WTC11 (cell line): ENCODE measurements at regions not wholly inside any gene's neighbourhood (a gene's known extent, or its start where the extent isn't known, plus 50 kb on each side); places are given as distances from the start of the nearest gene placed in this dataset.

ENCODE experiments used
- CREB1 ChIP-seq: sonication (generic); formaldehyde crosslinking; IDR thresholded peaks from 2 replicates; pipeline ENCODE4 v1.8.0; 2023; ENCODE audit warnings: mild to moderate bottlenecking, missing genetic modification reagents
- CREM ChIP-seq: sonication (generic); formaldehyde crosslinking; IDR thresholded peaks from 2 replicates; pipeline ENCODE4 v1.8.1; 2022; ENCODE audit warnings: mild to moderate bottlenecking, missing genetic modification reagents, moderate library complexity
- IRF2 ChIP-seq: sonication (generic); formaldehyde crosslinking; IDR thresholded peaks from 2 replicates; pipeline ENCODE4 v1.8.0; 2022; ENCODE audit warnings: low read depth, missing genetic modification reagents, borderline replicate concordance
- KAT7 ChIP-seq: sonication (generic); formaldehyde crosslinking; IDR thresholded peaks from 2 replicates; pipeline ENCODE4 v1.8.1; 2023; ENCODE audit warnings: missing genetic modification reagents, mild to moderate bottlenecking, borderline replicate concordance
- NR3C1 ChIP-seq: sonication (generic); formaldehyde crosslinking; conservative IDR thresholded peaks from 2 replicates; pipeline ENCODE4 v1.8.1; 2023; ENCODE audit warnings: low read depth, mild to moderate bottlenecking, missing genetic modification reagents
- SP1 ChIP-seq: sonication (generic); formaldehyde crosslinking; conservative IDR thresholded peaks from 2 replicates; pipeline ENCODE4 v1.8.1; 2022; ENCODE audit warnings: missing genetic modification reagents
- TF ChIP-seq, protein P1 (sequence below): sonication (generic); formaldehyde crosslinking; IDR thresholded peaks from 2 replicates; pipeline ENCODE4 v1.8.1; 2022; ENCODE audit warnings: low read depth, mild to moderate bottlenecking, moderate library complexity, missing genetic modification reagents, borderline replicate concordance
- TF ChIP-seq, protein P2 (sequence below): sonication (generic); formaldehyde crosslinking; IDR thresholded peaks from 2 replicates; pipeline ENCODE4 v1.8.1; 2023; ENCODE audit warnings: mild to moderate bottlenecking, missing genetic modification reagents
- TF ChIP-seq, protein P3 (sequence below): fragments of 200-600 bp; IDR thresholded peaks from 2 replicates; pipeline ENCODE4 v1.8.0; 2022; ENCODE audit warnings: antibody characterized with exemption
- TF ChIP-seq, protein P4 (sequence below): sonication (generic); formaldehyde crosslinking; conservative IDR thresholded peaks from 2 replicates; pipeline ENCODE4 v1.8.1; 2022; ENCODE audit warnings: mild to moderate bottlenecking, missing genetic modification reagents
- TF ChIP-seq, protein P5 (sequence below): sonication (generic); formaldehyde crosslinking; IDR thresholded peaks from 2 replicates; pipeline ENCODE4 v1.8.1; 2022; ENCODE audit warnings: mild to moderate bottlenecking, missing genetic modification reagents, moderate library complexity, borderline replicate concordance

DNA sequence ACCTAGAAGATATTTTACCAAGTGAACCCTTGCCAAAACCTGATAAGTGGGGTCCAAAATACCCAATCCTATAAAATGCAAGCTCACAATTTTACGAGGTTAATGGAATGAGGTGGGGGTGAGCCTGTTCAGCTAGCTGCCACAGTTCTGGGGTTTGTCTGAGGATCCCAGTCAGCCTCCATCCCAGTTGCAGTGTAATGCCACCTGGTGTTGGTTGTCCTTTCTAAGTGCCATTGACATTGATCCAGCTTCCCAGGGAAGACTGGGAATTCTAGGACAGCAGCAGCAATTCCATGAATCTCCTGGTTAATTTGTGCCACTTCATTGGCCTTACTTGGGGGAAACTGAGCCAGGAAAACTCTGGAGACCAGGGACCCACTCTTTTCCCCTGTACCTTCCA is 298.3 kb downstream of the RWDD3 start:
- TF ChIP-seq, protein P1, sequence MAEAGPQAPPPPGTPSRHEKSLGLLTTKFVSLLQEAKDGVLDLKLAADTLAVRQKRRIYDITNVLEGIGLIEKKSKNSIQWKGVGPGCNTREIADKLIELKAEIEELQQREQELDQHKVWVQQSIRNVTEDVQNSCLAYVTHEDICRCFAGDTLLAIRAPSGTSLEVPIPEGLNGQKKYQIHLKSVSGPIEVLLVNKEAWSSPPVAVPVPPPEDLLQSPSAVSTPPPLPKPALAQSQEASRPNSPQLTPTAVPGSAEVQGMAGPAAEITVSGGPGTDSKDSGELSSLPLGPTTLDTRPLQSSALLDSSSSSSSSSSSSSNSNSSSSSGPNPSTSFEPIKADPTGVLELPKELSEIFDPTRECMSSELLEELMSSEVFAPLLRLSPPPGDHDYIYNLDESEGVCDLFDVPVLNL (CRISPR knock-in tag): no peak
- TF ChIP-seq, protein P2, sequence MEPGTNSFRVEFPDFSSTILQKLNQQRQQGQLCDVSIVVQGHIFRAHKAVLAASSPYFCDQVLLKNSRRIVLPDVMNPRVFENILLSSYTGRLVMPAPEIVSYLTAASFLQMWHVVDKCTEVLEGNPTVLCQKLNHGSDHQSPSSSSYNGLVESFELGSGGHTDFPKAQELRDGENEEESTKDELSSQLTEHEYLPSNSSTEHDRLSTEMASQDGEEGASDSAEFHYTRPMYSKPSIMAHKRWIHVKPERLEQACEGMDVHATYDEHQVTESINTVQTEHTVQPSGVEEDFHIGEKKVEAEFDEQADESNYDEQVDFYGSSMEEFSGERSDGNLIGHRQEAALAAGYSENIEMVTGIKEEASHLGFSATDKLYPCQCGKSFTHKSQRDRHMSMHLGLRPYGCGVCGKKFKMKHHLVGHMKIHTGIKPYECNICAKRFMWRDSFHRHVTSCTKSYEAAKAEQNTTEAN (CRISPR knock-in tag): no peak
- TF ChIP-seq CREB1 (CRISPR knock-in tag): no peak
- TF ChIP-seq, protein P3, sequence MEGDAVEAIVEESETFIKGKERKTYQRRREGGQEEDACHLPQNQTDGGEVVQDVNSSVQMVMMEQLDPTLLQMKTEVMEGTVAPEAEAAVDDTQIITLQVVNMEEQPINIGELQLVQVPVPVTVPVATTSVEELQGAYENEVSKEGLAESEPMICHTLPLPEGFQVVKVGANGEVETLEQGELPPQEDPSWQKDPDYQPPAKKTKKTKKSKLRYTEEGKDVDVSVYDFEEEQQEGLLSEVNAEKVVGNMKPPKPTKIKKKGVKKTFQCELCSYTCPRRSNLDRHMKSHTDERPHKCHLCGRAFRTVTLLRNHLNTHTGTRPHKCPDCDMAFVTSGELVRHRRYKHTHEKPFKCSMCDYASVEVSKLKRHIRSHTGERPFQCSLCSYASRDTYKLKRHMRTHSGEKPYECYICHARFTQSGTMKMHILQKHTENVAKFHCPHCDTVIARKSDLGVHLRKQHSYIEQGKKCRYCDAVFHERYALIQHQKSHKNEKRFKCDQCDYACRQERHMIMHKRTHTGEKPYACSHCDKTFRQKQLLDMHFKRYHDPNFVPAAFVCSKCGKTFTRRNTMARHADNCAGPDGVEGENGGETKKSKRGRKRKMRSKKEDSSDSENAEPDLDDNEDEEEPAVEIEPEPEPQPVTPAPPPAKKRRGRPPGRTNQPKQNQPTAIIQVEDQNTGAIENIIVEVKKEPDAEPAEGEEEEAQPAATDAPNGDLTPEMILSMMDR: no peak
- TF ChIP-seq KAT7: no peak
- TF ChIP-seq, protein P4, sequence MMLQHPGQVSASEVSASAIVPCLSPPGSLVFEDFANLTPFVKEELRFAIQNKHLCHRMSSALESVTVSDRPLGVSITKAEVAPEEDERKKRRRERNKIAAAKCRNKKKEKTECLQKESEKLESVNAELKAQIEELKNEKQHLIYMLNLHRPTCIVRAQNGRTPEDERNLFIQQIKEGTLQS (CRISPR knock-in tag): no peak
- TF ChIP-seq NR3C1 (CRISPR knock-in tag): no peak
- TF ChIP-seq CREM (CRISPR knock-in tag): no peak
- TF ChIP-seq SP1 (CRISPR knock-in tag): no peak
- TF ChIP-seq, protein P5, sequence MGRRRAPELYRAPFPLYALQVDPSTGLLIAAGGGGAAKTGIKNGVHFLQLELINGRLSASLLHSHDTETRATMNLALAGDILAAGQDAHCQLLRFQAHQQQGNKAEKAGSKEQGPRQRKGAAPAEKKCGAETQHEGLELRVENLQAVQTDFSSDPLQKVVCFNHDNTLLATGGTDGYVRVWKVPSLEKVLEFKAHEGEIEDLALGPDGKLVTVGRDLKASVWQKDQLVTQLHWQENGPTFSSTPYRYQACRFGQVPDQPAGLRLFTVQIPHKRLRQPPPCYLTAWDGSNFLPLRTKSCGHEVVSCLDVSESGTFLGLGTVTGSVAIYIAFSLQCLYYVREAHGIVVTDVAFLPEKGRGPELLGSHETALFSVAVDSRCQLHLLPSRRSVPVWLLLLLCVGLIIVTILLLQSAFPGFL: no peak
- TF ChIP-seq IRF2 (CRISPR knock-in tag): no peak
